ENCODE measurements at regions not wholly inside any gene's neighbourhood (a gene's known extent, or its start where the extent isn't known, plus 50 kb on each side); places are given as distances from the start of the nearest gene placed in this dataset.

GRCh38 chr14:49193332-49194065 lies 392.7 kb downstream of the RPS29 start:
- 75 to 76% (median 75%) methylated on average over 7 of the region's 7 CpGs for WGBS, 3 donors

GRCh38 chr14:49191380-49191779 lies 394.8 kb downstream of the RPS29 start:
- 85 to 93% (median 93%) methylated on average over 5 of the region's 5 CpGs for WGBS, 3 donors
- H3K9me3 ChIP-seq, result no peaks in the 10 kb centered on the region
- no peaks in the 10 kb centered on the region for H3K36me3 ChIP-seq
- TF ChIP-seq POLR2A (IDR thresholded peaks at IDR 0.05) (no peak), EP300 (IDR thresholded peaks at IDR 0.05) (no peak), CTCF (IDR thresholded peaks at IDR 0.05) (no peak)
- no peak overlapping the region for H3K4me3 ChIP-seq
- DNase-seq, result no peak
- no peak overlapping the region for H3K27ac ChIP-seq
- no peaks in the 10 kb centered on the region for H3K27me3 ChIP-seq
- no peaks in the 10 kb centered on the region for H3K4me1 ChIP-seq (ENCODE audit: insufficient read depth)
- intact Hi-C loops (cut with DNase I), result no loop called here

More at GRCh38 chr14:49193332-49194065, 392.7 kb downstream of the RPS29 start:
- no peak overlapping the region for H3K4me3 ChIP-seq
- no peak for TF ChIP-seq EP300 (IDR thresholded peaks at IDR 0.05)
- TF ChIP-seq CTCF (IDR thresholded peaks at IDR 0.05), result no peak
- TF ChIP-seq POLR2A (IDR thresholded peaks at IDR 0.05), result no peak
- intact Hi-C loops (cut with DNase I), result no loop called here
- H3K27me3 ChIP-seq, result no peaks in the 10 kb centered on the region
- no peaks in the 10 kb centered on the region for H3K9me3 ChIP-seq
- no peak for DNase-seq
- no peaks in the 10 kb centered on the region for H3K4me1 ChIP-seq (ENCODE audit: insufficient read depth)
- no peaks in the 10 kb centered on the region for H3K36me3 ChIP-seq
- H3K27ac ChIP-seq, result no peak overlapping the region

DNA sequence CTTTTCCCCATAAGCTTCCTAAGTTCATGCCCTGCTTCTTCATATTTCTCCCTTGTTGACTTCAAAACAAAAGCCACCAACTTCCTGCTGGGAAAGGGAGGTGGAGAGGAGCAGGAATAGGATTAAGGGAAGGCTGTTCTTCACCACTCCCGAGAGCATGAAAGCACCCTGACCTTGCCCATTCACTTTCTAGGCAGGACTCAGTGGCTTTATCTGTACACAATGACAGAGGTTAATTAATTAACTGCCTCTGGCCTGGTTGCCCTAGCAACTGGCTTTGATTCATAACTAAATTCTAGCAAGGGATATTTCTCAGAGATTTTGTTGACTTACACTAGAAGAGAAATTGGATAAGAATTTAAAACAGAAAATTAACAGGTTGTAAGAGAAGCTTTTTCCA lies 396.8 kb downstream of the RPS29 start:
- DNase-seq, result no peak
- intact Hi-C loops (cut with DNase I), result no loop called here
- Histone ChIP-seq H3K9me3 (no peaks in the 10 kb centered on the region), H3K27me3 (no peaks in the 10 kb centered on the region), H3K4me3 (no peak overlapping the region), H3K4me1 (ENCODE audit: insufficient read depth) (no peaks in the 10 kb centered on the region), H3K36me3 (no peaks in the 10 kb centered on the region), H3K27ac (no peak overlapping the region)
- WGBS, 3 donors, result 3 to 6% (median 4%) methylated on average over 1 of the region's 1 CpG
- TF ChIP-seq POLR2A (IDR thresholded peaks at IDR 0.05) (no peak), CTCF (IDR thresholded peaks at IDR 0.05) (no peak)

DNA sequence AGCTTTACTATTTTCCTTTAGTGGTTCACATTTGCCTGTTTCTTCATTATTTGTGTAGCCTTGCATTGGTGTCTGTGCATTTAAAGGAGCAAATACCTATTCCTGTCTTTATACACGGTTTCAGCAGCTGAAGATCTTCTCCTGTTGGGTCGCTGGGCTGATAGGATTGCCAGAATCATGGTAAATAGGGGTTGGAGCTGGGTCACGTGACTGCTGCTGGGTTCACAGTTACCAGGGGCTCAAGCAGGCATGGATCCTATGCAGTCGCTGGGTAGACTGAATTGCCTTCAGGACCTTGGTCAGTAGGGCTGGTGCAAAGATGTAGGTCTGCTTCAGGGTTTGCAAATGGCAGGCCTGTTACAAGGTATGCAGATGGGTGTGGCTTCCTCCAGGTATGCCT lies 398.4 kb downstream of the RPS29 start:
- Histone ChIP-seq H3K4me3 (no peak overlapping the region), H3K9me3 (no peaks in the 10 kb centered on the region)
- WGBS, 3 donors, result 78 to 87% (median 83%) methylated on average over 4 of the region's 4 CpGs

More for the DNA sequence above, 398.4 kb downstream of the RPS29 start:
- no peaks in the 10 kb centered on the region for H3K4me1 ChIP-seq (ENCODE audit: insufficient read depth)
- no peak overlapping the region for H3K27ac ChIP-seq
- DNase-seq, result no peak
- no peak for TF ChIP-seq POLR2A (IDR thresholded peaks at IDR 0.05)
- no peak for TF ChIP-seq CTCF (IDR thresholded peaks at IDR 0.05)
- TF ChIP-seq EP300 (IDR thresholded peaks at IDR 0.05), result no peak
- H3K36me3 ChIP-seq, result no peaks in the 10 kb centered on the region
- intact Hi-C loops (cut with DNase I), result no loop called here
- H3K27me3 ChIP-seq, result no peaks in the 10 kb centered on the region

Measured in ovary (tissue), 7 donors.